ENCODE measurements at regions not wholly inside any gene's neighbourhood (a gene's known extent, or its start where the extent isn't known, plus 50 kb on each side); places are given as distances from the start of the nearest gene placed in this dataset.
"Not testable (repeated sequence)": the region's sequence is repeated elsewhere in the genome, so short reads cannot be mapped to it uniquely, and the experiment has no call there.

DNA sequence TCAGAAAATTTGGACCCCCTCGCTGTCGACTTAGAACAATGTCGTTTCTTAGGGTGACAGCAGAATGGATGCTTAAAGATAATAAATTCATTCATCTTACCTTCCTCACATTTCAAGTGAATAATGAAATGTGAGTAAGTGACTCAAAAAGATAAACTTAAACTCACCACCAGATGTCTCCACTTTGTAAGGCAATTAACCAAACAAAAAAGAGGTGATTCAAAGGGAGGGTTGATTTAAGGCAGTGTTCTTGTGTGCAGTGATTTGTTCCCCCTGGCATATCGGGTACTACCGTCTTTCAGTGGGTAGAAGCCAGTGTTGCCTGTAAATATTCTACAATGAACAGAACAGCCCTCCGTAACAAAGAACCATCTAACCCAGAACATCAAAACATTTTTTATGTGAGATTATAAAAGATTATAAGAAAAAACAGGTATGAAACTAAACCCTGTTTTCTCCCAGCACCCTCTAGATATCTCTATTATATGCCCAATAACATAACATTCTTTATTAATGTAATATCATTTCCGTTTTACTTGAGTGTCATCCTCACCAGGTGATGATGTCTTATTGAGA lies 589.7 kb downstream of the CBLN4 start:
- DNase-seq (ENCODE audit: low spot score): peak; percentile 56

DNA sequence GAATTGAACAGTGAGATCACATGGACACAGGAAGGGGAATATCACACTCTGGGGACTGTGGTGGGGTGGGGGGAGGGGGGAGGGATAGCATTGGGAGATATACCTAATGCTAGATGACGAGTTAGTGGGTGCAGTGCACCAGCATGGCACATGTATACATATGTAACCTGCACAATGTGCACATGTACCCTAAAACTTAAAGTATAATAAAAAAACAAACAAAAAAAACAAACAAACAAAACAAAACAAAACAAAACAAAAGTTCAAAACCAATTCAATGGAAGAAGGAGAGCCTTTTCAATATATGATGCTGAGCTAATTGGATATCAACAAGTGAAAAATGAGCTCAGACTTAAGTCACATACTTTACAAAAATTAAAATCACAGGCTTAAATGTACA lies 592.8 kb downstream of the CBLN4 start:
- DNase-seq (ENCODE audit: low spot score): not testable (repeated sequence)

DNA sequence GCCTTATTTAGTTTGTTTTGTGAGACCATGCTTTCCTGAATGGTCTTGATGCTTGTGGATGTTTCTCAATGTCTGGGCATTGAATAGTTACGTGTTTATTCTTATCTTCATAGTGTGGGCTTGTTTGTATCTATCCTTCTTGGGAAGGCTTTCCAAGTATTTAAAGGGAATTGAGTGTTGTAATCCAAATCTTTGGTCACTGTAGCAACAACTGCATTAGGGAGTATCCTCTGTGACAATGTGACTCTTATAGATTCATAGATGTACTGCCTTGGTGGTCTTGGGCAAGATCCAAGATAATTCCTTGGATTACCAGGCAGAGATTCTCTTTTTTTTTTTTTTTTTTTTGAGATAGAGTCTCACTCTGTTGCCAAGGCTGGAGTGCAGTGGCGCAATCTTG lies 598.4 kb downstream of the CBLN4 start:
- DNase-seq (ENCODE audit: low spot score): no peak

DNA sequence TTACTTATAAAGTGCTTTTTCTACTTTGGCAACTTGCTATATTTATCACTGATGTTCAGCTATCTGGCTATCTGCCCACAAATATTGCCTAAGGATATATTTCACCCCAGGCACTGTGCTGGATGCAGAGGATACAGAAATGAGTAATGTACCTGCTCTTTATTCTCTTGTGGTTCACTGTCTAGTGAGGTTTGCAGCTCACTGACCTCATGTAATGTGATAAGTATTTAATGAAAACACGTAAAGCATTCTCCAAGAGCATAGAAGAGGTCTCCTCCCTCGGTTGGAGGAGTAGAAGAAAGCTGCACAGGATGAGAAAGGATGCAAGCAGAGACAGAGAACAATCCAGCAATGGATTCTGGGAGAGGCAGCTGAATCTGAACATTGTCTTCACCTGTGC lies 610.7 kb downstream of the CBLN4 start:
- no peak for DNase-seq (ENCODE audit: low spot score)

DNA sequence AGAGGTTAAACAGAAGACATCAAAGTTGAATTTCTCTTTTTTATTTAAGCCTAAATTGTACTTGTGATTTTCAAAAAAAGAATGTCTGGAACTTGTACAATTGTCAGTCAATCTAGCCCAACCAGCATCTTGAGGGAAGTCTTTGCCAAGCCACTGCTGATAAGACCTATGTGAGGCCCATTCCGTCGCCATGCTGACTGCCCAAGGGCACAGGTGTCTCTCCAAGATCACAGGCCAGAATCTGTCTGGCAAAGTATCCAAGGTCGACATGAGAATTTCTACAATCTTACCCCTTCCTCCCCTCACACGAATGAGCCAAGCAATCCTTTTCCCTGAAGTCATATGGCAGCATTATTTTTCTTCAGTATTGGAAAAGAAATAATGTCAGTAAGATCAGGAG lies 614.5 kb downstream of the CBLN4 start:
- no peak for DNase-seq (ENCODE audit: low spot score)

DNA sequence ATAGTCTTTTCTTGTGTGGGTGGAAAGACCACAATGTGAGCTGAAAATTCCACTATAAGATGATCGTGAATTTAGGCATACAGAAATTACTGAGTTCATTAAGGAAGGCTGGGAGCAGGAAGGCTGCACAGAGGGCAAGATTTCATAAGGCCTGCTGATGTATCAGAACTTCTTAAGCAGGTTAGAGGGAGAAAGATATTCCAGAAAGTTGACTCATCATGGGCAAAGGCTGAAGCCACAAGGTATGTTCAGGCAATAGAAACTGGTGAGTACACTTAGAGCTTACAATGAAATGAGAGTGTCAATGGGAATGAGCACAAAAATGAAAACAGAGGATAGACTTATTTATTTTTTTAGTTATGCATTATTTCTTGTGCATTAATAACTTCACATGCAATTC lies 618.6 kb downstream of the CBLN4 start:
- DNase-seq (ENCODE audit: low spot score): no peak

DNA sequence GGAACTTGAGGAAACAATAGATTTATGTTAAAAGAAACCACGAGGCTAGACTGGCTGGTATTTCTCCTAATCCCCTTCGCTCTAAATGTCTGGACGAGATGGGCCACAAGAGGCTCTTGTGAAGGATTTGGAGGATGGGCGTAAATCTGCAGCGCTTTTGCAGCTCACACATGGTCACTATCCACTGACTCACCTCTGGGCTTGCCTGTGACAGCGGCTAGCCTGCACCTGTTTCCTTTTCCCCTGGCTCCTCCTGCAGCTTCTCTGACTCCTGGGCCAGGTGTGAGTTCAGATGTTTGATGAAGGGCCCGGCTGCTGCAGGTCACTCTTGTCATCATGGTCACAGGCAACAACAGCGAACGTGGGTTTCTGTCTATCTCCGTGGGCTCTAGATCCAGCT lies 629.4 kb downstream of the CBLN4 start:
- DNase-seq (ENCODE audit: low spot score): no peak

DNA sequence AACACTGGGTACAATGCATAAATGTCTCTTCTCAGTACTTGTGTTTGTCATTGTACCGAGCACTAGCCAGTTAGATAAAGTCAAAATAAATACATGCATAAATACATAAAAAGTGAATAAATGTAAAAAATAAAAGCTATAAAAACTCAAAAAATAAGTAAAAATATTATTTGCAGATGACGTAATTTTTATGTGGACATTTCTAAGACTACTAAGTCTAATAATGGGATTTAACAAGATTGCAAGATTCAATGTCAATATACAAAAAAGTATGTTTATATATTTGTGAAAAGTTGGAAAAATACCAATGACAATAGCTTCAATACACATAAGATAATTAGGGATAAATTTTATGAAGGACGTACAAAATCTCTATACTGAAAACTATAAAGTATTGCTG lies 639.6 kb downstream of the CBLN4 start:
- no peak for DNase-seq (ENCODE audit: low spot score)

DNA sequence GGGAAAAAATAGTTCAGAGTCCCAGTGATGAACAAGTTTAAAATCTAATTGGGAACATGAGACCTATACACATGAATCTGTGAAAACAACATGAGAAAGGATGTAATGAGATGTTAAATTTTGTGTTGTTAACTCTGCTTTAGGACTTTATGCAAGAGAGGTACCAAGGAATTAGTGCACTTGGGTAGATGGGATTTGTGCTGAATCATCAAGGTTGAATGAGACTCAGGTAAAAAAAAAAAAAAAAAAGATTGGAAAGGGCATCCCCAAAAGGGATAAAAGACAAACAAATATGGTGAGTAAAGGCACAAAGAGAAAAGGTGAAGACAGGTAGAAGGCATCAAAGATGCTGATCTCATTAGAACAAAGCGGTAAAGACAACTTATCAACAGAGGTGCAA lies 644.4 kb downstream of the CBLN4 start:
- no peak for DNase-seq (ENCODE audit: low spot score)

DNA sequence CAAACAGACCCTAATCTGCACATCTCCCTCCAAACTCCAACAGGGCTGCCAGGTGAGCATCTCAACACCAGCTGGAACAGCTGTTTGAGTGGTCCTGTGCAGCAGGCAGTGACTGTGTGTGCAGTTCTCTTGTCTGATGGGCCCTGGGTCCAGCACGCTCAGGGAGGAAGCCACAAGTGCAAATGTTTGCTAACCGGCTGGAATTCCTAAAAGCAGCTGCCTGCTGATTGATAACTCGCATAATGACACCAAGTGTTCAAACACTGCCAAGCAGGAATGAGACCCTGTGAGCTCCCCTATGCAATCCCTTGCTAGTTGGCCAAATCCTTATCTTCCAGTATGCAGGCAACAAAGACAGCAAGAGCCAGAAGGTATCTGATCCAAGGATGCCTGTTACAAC lies 650.6 kb downstream of the CBLN4 start:
- no peak for DNase-seq (ENCODE audit: low spot score)

DNA sequence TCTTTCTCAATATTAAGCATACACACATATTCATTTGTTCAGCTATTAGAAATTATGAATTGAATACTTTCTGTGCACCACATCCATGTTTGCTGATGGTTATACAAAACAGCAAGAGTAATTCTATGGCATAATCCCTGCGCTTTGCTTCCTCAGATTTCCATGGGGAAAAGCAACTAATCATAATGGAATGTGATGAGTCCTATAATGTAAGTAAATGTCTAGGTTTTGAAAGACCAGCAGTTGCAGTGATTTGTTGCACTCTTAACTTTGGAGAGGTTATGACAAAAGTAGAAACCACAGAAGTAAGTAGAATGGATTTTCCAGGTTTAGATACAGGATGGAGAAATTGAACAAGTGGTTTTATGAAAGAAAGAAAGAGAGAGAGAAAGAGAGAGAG lies 652.1 kb downstream of the CBLN4 start:
- DNase-seq (ENCODE audit: low spot score): no peak

DNA sequence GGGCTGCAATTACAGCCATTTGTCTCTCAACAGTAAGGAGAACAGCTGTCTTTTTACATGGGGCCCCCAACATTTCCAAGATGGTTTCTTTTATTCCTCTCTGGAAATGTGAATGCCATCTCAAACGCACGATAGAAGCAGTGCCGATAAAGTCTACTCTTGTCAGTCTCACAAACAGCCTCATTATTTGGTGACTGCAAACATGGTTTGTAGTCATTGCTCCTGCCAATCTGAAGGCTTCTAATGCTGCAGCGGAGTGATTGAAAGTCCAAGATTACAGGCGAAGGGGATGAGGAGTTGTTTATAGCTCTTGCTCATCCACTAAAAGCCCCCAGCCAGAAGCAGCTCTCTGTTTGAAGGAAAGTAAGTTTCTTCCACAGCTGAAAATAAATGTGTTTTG lies 657.1 kb downstream of the CBLN4 start:
- no peak for DNase-seq (ENCODE audit: low spot score)

DNA sequence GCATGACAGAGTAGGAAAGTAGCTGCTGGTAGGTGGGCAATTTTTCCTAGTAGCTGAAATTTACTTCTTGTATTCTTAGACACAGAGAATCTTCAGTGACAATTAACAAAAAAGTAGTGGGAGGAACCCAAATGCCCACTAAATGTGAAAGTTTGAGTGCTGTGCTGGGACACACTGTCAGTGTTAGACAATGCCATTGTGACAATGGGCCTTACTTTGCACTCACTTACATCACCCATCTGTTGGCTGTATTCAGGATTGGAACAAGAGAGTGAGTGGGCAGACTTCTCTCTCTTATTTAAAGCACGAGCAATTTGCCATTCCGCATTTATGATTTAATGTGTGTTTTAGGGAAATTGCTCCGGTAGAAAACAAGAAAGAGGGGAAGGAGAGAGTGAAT lies 662.5 kb downstream of the CBLN4 start:
- DNase-seq (ENCODE audit: low spot score): no peak

DNA sequence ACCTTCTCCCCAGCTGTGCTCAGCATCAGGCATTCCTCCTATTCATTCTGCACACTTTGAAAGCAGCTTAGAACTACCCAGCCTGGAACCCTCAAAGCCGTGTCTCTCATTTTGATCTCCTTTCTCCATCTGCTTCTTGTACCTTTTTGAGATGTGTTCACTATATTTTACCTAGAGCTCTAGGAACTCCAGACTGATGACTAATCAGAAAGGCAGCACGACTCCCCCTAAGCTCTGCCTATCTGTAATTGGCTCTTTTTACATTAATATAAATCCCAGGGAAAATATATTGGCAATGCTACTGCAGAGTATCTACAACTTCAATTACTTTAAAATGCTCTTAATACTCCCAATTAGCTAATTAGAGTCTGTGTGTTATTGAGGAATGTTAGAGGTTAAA lies 671.5 kb downstream of the CBLN4 start:
- DNase-seq (ENCODE audit: low spot score): no peak

DNA sequence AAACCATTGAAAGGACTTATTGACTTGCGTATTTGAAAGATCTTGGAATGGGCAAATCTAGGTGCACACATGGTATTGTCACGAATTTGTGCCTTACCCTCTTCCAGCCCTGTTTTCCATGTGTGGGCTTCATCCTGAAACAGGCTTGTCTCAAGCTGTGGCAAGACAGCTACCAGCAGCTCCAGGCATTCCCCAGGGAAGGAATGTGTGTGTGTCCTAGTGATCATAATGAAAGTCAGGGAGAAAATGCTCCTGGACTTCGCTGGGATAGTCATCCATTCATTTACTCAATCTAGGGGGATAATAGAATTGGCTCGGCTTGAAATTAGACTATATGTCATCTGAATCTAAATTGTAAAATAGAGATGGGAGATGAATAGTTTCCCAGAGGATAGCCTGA lies 676.2 kb downstream of the CBLN4 start:
- no peak for DNase-seq (ENCODE audit: low spot score)

DNA sequence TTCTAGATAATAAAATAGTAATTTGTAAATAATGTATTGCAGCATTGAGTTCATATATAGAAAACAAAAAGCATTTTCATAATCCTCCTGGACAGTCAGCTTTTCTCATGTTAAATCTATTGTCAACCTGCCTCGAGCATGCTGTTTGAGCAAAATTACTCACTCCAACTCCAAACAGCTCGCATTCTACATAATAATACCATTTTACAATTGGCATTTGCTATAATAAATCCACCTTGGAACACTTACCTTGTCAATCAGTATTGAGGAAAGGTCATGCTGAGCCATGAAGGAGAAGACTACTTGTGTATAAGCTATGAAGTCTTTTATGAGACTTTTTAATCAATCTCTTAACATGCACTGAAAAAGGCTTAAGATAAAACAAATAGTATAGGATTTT lies 682.6 kb downstream of the CBLN4 start:
- no peak for DNase-seq (ENCODE audit: low spot score)

DNA sequence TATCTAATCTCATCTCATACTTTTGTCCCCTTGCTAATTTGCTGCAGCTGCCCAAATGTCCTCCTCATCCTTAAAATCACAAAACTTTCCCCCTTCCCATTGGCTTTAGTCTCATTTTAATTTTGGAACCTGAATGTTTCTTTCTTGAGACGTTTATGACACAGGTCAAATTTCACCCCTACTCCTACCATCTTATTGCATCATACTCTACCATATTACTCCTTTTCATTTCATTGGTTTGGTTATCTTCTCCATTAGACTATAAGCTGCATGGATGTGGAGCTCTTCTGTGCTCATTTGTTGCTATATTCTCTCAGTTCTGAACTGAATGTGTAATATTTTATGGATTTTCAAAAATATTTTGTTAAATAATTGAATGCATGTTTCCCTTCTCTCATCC lies 688.6 kb downstream of the CBLN4 start:
- DNase-seq (ENCODE audit: low spot score): no peak

DNA sequence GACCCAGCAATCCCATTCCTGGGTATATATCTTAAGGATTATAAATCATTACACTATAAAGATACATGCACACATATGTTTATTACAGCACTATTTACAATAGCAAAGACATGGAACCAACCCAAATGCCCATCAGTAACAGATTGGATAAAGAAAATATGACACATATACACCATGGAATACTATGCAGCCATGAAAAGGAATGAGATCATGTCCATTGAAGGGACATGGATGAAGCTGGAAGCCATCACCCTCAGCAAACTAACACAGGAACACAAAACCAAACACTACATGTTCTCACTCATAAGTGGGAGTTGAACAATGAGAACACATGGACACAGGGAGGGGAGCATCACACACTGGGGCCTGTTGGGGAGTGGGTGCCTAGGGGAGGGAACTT lies 694.5 kb downstream of the CBLN4 start:
- DNase-seq (ENCODE audit: low spot score): not testable (repeated sequence)

DNA sequence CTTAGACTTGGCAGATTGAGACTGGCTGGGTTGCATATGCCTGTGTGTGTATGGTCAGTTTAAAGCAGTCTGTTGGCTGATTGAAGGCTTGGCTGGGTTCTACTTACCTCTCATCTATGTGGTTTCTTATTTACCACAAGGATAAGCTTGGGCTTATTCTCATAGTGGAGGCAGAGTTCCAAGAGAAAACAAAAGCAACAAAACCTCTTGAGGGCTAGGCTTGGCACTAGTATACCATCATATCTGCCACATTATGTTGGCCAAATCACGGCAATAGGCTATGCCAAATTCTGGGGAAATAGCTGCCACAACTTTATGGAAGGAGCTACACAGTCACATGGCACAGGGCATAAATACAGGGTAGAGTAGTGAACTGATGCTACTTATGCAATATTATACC lies 714.1 kb downstream of the CBLN4 start:
- no peak for DNase-seq (ENCODE audit: low spot score)

DNA sequence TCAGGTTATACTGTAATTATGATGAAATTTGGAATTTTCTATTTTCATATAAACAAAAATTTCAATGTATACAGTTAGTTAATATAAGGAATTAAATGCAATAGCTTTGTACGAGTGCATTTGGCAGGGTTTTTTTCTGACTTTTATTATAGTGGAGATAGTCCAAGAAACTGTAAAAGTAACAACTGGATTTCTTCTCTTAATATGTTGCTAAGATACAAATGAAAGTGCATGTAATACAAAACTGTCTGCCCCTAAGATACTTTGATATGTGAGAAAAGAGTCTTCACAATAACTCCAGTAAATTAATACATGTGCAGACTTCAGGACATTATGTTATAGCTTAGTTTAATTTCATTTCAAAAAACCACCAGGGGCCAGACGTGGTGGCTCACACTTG lies 721.4 kb downstream of the CBLN4 start:
- no peak for DNase-seq (ENCODE audit: low spot score)

DNA sequence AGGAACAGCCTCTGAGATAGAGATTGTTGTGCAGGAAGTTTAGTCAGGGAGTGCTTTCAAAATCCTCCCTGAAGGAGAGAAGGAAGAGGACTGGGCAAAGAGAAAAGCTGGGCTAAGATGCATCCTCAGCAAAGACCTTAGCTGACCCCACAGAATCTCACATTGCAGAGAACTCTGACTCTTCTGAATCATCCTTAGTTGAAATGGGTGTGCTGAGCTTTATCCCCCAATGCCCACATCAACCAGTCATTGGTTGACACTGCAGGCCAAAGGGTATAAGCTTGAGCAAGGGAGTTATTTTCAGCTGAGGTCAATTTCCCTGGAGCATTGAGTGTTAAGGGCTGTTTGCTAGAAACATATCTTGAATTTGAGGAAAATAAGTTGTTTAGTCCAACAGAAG lies 732.2 kb downstream of the CBLN4 start:
- DNase-seq (ENCODE audit: low spot score): no peak

DNA sequence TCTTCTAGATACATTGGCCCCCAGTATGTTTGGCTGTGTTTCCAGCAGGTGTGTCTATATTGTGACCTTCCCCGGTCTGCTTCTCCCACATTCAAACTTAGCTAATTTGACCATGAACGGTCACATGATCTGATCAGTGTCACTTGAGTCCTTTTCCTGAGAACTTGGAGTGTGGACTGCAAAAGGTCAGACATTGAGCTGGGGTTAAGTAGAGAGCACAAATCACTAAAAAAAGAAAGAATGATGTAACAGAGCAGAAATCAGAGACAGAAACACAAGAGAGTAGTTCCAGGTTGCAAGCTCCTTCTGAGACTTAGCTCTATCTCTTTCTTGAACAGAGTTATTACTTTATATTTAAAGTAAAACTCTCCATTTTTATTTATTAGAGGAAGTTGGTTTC lies 733.9 kb downstream of the CBLN4 start:
- DNase-seq (ENCODE audit: low spot score): no peak

DNA sequence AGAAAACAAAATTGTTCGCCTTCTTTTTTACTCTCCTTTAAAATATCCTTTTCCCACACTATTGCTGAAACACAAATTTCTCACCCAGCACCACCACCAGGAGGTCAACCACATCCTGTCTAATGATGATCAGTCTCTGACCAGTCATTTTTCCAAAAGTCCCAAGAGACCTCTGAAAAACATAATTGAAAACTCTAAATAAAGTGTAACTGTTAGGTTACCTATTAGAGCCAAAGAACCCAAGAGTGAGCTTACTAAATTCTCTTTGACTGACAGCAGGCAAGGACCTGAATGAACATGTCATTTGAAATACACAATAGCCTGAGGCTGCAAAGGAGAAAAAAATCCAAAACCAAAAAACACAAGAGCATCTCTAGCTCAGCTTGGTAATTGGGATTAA lies 735.4 kb downstream of the CBLN4 start:
- no peak for DNase-seq (ENCODE audit: low spot score)

DNA sequence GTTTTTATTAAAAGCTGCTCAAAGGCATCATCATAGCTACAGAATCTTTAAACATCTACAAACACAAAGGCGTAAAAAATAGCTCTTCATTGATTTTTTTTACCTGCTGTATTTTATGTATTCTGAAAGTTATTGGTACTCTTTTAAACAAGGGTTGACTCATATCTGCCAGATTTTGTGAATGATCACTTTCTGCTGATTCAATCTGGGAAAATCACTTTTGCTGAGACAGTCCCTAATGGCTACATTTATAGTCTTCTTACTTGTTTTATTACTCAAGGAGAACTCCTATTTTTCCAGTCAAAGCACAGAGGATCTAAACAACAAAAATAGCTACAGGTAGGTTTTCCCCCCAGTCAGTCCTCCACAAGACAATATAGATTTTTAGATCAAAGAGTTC lies 739.0 kb downstream of the CBLN4 start:
- no peak for DNase-seq (ENCODE audit: low spot score)

DNA sequence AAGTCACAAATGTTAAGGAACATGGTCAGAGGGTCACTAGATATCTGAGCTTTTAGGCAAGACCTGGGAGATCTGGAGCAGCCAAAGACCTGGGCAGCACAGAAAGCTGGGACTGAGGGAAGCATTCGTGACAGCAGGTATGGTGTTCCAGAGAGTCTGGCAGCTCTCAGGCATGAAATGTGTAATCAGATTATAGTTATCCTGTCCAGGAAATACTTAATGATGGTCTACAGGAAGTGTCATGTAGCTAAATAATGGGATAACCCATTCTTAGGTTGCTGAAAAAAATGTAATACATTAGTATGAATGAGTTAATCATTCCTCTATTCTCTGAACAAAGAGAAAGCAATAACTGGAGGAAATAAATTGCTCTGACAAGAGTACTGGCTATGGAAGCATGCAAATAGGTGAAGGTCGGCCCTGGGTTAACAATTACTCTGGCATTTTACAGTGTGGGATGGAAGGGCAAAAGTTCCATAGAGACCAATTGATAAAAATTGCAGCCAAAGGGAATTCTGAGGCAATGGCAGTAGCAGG lies 740.5 kb downstream of the CBLN4 start:
- DNase-seq (ENCODE audit: low spot score): no peak

Measured in pons (tissue), 1 donor.